Choroid plexus epithelial cell (primary cell): ENCODE measurements at regions not wholly inside any gene's neighbourhood (a gene's known extent, or its start where the extent isn't known, plus 50 kb on each side); places are given as distances from the start of the nearest gene placed in this dataset.

ENCODE experiments used
- DNase-seq: peaks from one replicate; pipeline ENCODE4 v3.0.0-alpha.2; 2010; ENCODE audit warnings: low read depth
- H3K4me3 ChIP-seq: 2 replicates; pipeline ENCODE4 v1.5.1; 2011; ENCODE audit warnings: low read depth, mild to moderate bottlenecking, control low read depth, low read length, moderate library complexity
- CTCF ChIP-seq: conservative IDR thresholded peaks from 2 replicates; pipeline ENCODE4 v1.5.1; 2011; ENCODE audit warnings: low read depth, mild to moderate bottlenecking, control low read depth, inconsistent platforms, low read length, moderate library complexity

GRCh38 chr5:4087110-4087509 lies 491.5 kb downstream of the IRX1 start:
- no peak for DNase-seq
- no peak for TF ChIP-seq CTCF
- H3K4me3 ChIP-seq = no peak overlapping the region

- H3K4me3 ChIP-seq = no peak overlapping the region
- DNase-seq = no peak
- no peak for TF ChIP-seq CTCF
Observed at GRCh38 chr5:4089087-4089486, 493.5 kb downstream of the IRX1 start.

- no peak for DNase-seq
- TF ChIP-seq CTCF = no peak
- H3K4me3 ChIP-seq = no peak overlapping the region
Observed at GRCh38 chr5:4093236-4093635, 497.6 kb downstream of the IRX1 start.

- no peak overlapping the region for H3K4me3 ChIP-seq
- TF ChIP-seq CTCF = no peak
- DNase-seq = no peak
Observed at GRCh38 chr5:4093970-4094369, 498.3 kb downstream of the IRX1 start.

- TF ChIP-seq CTCF = no peak
- H3K4me3 ChIP-seq = no peak overlapping the region
- DNase-seq = no peak
Observed at GRCh38 chr5:4095918-4096630, 500.4 kb downstream of the IRX1 start.

- no peak overlapping the region for H3K4me3 ChIP-seq
- DNase-seq = no peak
- no peak for TF ChIP-seq CTCF
Observed at GRCh38 chr5:4097199-4097598, 501.6 kb downstream of the IRX1 start.

GRCh38 chr5:4098226-4098625 lies 502.6 kb downstream of the IRX1 start:
- DNase-seq = no peak
- no peak overlapping the region for H3K4me3 ChIP-seq
- no peak for TF ChIP-seq CTCF
